Kidney glomerular epithelial cell (primary cell): ENCODE measurements at regions not wholly inside any gene's neighbourhood (a gene's known extent, or its start where the extent isn't known, plus 50 kb on each side); places are given as distances from the start of the nearest gene placed in this dataset.

Experiments
- DNase-seq: peaks from one replicate; lab custom pipeline; 2025; lab: John Stamatoyannopoulos, UW

GRCh38 chr15:97791824-97792792, 168.4 kb upstream of the ARRDC4 start:
- no peak for DNase-seq

DNA sequence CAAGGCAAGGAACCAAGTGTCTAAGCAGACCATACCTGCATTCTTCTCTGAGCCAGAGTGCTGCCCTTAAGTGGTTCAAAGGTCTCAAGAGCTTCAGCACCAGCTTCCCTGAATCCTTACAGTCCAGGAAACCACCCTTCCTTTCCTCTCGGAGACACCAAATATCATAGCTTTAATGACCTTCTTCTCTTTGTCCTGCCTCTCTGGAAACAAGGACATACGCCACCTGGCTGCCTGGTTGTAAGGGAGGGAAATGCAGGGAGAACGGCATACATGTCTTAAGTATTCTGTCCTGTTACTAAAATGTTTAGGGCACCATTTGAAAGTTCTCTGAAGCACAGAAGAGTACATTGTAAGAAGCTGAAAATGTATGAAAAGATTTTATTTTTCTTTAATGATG, 155.6 kb upstream of the ARRDC4 start:
- no peak for DNase-seq

GRCh38 chr15:97806766-97807165, 153.7 kb upstream of the ARRDC4 start:
- DNase-seq = no peak

- DNase-seq = no peak
Observed at GRCh38 chr15:97815835-97816234, 144.7 kb upstream of the ARRDC4 start.

DNA sequence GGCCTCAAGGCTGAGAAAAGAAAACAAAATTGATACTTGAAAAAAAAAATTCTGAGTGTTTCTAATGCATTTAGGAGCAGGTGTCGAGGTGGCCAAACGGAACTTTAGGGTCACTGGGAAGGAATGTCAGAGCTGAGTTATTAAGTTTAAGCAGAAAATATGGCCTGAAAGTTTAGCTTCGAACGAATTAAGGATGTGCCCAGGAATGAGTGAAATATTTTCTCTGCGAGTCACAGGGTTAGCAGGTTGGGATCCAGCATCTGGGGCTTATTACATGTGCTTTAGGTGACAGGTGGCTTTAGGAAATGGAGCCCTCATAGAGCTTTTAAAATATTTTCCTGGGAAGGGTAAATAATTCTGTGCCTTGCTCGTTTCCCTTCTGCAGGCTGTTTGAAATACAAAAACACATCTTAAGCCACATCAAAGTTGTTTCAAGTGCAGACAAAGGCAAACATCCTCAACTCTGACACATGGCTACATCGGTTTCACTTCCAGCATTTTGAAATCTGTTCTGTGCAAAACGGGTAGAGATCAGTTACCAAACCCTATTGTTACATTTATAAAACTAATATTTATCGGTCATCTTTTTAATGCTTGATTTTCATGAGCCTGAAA, 143.1 kb upstream of the ARRDC4 start:
- no peak for DNase-seq

DNA sequence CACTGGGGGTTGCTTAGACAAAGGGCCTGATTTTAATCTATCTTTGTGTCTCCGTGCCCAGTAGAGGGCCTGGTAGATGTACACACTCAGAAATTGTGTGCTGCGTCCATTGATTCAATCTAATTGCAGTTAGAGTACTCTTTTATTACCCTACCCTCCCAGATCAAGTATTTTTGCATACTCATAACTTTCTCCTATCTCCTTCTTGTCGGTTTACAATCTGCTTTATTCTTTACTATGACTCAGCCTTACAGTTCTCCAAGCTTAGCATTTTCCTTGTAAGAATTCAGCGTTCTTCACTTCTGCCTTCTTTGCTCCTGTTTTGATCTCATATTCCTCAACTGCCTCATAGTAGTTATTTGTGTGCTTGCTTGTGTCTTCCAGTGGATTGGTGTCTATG, 124.5 kb upstream of the ARRDC4 start:
- DNase-seq = no peak

DNA sequence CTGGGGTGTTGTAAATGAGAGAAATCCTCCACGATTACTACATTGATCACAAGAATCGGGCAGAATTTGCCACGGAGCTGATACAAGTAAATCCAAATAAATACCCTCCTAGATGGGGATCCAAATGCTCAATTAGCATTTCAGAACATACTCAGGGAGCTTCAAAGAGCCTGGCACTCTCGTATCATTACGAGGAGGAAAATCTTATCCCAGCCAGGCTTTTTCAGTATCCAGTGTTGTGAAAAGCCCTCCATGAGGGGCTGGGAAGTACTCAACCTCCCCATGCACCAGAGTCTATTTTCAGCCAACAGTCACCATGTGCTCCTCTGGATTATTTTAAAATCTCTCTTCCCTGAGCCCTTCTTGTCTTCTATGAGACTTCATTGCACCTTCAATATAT, 122.6 kb upstream of the ARRDC4 start:
- DNase-seq = no peak

DNA sequence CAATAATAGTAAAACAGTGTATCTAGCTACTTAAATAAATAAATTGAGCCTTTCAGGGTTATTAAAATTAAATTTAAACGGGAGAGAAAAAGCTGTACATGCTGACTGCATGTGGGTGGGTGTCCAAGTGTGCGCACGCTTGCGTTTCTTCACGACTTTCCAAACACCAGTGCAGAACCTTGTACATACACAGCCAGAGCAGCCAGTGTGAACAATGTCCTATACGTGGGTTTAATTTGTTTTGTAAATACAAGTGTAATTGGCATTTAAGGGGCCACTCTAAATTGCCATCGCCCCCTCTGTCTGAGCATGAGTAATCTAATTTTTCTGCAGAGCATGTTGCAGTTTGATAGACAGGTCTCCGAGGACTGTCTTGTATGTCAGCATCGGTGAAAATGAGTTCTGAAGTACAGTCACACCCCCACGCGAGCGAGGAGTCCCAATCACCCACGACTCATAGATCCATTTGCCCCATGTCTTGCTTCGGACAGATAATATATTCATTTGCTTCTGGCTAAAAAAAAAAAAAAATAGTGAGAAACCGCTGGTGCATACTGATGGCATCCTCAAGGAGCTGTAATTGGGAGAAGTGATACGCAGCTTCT, 121.8 kb upstream of the ARRDC4 start:
- no peak for DNase-seq

GRCh38 chr15:97840501-97840900, 120.0 kb upstream of the ARRDC4 start:
- no peak for DNase-seq

- no peak for DNase-seq
Observed at GRCh38 chr15:97841558-97841957, 118.9 kb upstream of the ARRDC4 start.

- no peak for DNase-seq
Observed at GRCh38 chr15:97849183-97849582, 111.3 kb upstream of the ARRDC4 start.

GRCh38 chr15:97858296-97858695, 102.2 kb upstream of the ARRDC4 start:
- no peak for DNase-seq

DNA sequence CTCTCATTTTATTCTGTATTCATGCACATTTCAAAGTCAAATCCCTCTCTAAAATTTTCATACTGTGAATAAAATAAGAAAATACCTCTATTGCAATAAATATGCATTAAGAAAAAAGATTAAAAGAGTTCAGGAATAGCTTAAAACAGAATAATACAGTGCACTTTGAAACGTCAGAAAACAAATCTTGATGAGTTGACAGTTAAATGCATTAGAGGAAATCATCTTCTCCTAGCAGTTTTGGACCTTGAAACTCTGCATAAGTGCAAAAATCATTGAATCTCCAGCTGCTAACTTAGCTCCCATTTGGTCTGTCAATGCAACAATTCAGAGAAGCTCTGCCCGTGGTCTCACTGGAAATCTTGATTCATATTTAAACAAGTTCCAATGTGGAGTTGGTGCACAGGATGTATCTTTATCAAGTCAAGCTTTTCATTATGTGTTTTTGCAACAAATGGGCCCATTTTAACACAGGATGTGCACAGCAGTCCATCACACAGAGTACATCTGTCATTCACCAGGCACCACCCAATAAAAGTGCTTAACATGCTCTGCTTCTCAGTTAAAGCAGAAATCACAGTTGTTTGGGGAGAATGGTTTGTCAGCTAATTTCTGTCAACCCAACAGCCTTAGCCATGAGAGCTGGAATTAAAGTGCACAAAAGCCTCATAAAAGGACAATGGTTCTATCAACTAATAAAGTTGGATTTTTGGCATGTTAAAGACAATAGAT, 98.8 kb upstream of the ARRDC4 start:
- no peak for DNase-seq

- DNase-seq = no peak
Observed at GRCh38 chr15:97866959-97867358, 93.5 kb upstream of the ARRDC4 start.

- no peak for DNase-seq
Observed at GRCh38 chr15:97867870-97868269, 92.6 kb upstream of the ARRDC4 start.

GRCh38 chr15:97868981-97869380, 91.5 kb upstream of the ARRDC4 start:
- DNase-seq = no peak

DNA sequence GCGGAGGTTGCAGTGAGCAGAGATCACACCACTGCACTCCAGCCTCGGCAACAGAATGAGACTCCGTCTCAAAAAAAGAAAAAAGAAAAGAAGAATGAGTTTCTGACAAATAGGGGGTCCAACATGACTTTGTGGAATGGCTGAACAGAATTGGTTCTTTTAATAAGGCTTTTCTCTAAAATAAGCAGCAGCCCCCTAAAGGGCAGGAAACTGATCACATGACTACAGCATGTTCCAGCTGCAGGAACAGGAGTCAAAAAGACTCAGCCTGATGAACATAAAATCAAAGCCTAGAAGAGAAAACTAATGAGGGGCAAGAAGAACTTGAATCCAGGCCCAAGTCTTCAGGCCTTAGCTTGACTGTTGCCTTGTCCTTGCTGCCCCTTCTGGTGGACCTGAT, 89.7 kb upstream of the ARRDC4 start:
- DNase-seq = no peak

GRCh38 chr15:97874139-97874538, 86.4 kb upstream of the ARRDC4 start:
- DNase-seq = no peak

GRCh38 chr15:97875025-97875512, 85.4 kb upstream of the ARRDC4 start:
- no peak for DNase-seq

DNA sequence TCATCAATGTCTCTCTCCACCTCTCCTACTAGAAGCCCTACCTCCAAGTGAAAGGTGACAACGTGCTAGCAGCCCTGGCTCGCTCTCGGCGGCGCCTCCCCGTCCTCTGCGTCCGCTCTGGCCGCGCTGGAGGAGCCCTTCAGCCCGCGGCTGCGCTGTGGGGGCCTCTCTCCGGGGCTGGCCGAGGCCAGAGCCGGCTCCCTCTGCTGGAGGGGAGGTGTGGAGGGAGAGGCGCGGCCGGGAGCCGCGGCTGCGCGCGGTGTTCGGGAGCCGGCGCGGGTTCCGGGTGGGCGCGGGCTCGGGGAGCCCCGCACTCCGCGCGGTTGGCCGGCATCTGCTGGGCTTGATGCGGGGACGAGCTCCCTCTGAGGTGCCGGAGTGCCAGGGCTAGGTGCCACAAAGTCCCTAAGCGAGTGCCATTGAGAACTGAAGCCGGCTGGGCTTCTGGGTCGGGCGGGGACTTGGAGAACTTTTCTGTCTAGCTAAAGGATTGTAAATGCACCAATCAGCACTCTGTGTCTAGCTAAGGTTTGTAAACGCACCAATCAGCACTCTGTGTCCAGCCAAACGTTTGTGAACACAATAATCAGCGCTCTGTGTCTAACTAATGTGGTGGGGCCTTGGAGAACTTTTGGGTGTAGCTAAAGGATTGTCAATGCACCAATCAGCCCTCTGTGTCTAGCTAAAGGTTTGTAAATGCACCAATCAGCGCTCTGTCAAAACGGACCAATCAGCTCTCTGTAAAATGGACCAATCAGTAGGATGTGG, 84.8 kb upstream of the ARRDC4 start:
- DNase-seq = no peak

- DNase-seq = no peak
Observed at GRCh38 chr15:97876281-97876675, 84.2 kb upstream of the ARRDC4 start.
